GM12864 (cell line): ENCODE measurements at regions not wholly inside any gene's neighbourhood (a gene's known extent, or its start where the extent isn't known, plus 50 kb on each side); places are given as distances from the start of the nearest gene placed in this dataset.

Source experiments
- DNase-seq: peaks from one replicate; pipeline ENCODE4 v3.0.0-alpha.2; 2011; ENCODE audit warnings: low read depth
- H3K4me3 ChIP-seq: 2 replicates; pipeline ENCODE4 v1.5.1; 2011; ENCODE audit warnings: mild to moderate bottlenecking, low read depth, low read length, control low read depth
- CTCF ChIP-seq: IDR thresholded peaks from 2 replicates; pipeline ENCODE4 v1.5.1; 2011; ENCODE audit warnings: low read depth, mild to moderate bottlenecking, moderate library complexity, low read length, control low read depth, inconsistent platforms; ENCODE audit errors: missing control alignments

DNA sequence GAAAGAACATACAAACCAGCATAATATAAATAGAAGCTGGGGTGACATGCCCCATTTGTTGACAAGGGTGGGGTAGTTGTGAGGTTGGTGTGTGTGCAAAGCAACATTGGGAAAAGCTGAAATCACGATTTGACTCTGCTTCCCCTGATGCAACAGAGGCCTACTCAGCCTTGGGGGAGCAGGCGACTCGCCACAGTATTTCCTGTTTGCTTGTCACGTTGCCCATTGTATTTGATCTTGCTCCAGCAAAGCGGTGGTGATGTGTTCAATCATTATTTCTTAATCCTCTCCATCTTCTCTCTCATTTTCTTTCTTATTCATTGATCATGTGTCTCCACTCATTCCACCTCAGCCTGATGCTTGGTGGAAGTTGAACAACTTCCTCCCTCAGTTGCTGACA, 165.8 kb upstream of the CITED2 start:
- no peak for TF ChIP-seq CTCF
- H3K4me3 ChIP-seq: no peak overlapping the region
- DNase-seq: peak; percentile 36

- no peak for TF ChIP-seq CTCF
- DNase-seq: no peak
- H3K4me3 ChIP-seq: no peak overlapping the region
These were observed 165.4 kb upstream of the CITED2 start for GRCh38 chr6:139539852-139540251.

GRCh38 chr6:139538366-139538765, 163.9 kb upstream of the CITED2 start:
- DNase-seq: no peak
- no peak overlapping the region for H3K4me3 ChIP-seq
- no peak for TF ChIP-seq CTCF

DNA sequence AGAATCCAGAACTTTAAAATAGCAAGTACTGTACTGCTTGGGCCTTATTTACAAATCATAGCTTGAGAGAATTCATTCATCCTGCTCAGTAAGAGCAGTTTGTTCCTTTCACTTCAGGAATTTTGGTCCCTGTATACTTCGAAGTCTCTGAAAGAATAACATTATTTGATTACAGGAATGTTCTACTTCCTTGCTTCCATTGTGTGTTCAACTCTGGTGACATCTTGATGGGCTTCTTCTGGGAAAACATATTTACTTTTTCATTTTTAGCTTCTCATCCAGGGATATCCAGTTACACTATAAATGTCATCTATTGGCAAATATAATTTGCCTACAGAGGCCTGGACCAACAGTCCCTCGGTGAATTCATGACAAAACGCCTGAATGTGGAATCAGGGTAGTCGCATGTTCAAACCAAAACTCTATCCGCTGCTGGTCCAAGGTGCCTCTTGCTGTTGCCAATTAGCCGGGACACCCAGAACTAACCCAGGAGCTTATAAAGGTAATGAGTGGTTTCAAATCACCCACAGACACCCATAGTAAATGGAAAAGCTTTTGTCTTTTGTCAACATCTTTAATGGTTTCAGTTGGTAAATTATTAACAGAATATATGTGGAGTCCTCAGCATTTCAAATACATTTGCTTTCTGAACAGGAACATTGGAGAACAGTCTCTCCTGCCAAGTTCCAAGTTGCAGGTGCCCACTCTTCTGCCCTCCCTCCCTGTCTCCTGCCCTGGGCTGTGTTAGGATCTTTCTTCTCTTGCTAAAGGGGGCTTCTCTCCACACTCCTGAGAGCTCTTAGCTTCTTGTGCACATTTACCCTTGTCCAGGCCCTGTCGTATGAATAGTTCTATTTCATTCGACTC, 162.5 kb upstream of the CITED2 start:
- no peak overlapping the region for H3K4me3 ChIP-seq
- DNase-seq: no peak
- no peak for TF ChIP-seq CTCF

- TF ChIP-seq CTCF: no peak
- no peak overlapping the region for H3K4me3 ChIP-seq
- no peak for DNase-seq
These were observed 160.1 kb upstream of the CITED2 start for GRCh38 chr6:139534472-139535115.

DNA sequence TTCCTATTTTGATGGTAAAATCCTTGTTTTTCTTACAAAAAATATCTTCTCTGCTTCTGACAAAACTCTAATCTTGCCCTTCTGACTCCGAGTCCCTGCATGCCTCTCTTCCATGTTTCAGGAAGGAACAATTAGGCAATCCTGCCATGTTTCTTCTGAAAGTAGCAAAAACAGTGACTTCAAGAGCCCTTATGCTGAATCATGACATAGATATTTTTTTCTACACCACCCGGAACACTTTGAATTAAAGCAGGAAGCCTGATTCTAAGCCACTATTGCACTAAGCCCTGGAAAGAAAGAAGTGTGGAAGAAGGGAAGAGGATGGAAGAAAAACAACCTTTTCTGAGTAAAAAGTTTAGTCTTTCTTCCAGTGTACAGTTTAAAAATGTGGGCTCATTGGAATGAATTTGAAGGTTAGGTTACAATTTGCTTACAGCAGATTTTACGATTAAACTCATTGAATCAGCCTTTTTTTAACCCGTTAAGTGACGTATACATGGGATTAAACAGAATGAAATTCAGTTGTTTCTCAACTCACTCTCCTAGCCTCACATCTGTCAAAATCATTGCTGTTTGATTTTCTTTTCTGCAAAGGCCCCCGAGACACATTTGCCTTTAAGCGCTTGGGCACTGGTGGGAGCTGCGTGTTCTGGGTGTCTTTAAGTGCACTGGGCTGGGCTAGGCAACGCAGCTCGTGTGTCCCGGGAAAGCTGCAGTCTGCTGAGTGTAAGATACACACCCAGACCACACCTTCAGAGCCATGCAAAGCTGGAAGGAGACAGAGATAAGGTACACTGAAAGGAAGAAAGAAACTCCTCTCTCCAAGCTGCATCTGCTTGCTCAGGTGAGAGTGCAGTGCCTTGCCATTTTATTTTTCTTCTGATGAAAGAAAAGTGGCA, 159.4 kb upstream of the CITED2 start:
- no peak for TF ChIP-seq CTCF
- DNase-seq: no peak
- H3K4me3 ChIP-seq: no peak overlapping the region
